Stimulated activated CD4-positive, alpha-beta T cell treated with anti-CD3 and anti-CD28 coated beads, TNF-alpha, amount 100 ng/mL, for 48 hours (primary cell): ENCODE measurements at regions not wholly inside any gene's neighbourhood (a gene's known extent, or its start where the extent isn't known, plus 50 kb on each side); places are given as distances from the start of the nearest gene placed in this dataset.

Experiments
- DNase-seq, 3 donors: peaks; one replicate each; pipeline ENCODE4 v3.0.0-alpha.2; 2020; ENCODE audit warnings: low read depth in 3 of 3

- DNase-seq = no peak
Observed at GRCh38 chr11:122319085-122319484, 203.1 kb upstream of the BLID start.

- no peak for DNase-seq
Observed at GRCh38 chr11:122317305-122317704, 201.3 kb upstream of the BLID start.

GRCh38 chr11:122313581-122313980 lies 197.6 kb upstream of the BLID start:
- DNase-seq = no peak

DNA sequence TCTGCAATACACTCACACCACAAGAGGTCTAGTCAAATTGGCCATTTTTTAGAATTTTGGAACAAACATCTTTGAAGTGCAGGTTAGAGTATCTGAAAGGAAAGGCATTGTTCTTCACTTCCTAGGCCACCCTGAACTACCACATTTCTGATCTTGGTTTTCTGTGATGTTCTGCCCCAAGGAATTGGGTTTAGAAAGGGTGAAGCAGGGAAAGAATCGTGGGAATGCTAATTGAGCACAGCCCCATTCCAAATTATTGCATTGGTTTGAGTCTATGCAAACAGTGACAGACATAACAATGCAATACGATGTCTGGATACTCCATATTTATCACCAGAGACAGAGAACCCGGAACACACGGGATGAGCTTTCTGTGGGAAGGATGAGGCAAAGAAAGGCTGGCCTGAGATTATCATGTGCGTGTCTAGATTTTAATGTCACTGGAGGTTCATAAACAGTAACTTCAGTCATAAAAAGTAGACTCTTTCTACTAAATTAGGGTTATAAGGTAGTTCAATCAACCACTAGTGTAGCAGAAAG lies 195.3 kb upstream of the BLID start:
- no peak for DNase-seq

DNA sequence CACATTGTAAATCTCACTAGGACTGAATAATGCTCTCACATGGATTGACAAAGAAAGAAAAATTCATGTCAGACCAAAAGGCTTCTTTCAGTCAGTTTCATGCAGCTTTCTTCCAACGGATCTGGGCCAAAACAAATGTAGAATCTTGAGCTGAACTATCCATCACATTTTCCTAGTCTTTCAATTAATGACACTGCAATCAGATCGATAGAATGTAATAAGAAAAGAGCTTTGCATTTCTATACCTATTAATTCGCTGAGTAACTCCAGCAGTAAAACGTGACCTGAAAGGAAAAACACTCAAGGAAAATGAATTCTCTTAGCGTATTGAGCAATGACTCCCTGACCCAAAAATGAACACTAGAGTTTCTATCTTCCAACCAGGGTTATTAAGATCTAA lies 194.8 kb upstream of the BLID start:
- no peak for DNase-seq

DNA sequence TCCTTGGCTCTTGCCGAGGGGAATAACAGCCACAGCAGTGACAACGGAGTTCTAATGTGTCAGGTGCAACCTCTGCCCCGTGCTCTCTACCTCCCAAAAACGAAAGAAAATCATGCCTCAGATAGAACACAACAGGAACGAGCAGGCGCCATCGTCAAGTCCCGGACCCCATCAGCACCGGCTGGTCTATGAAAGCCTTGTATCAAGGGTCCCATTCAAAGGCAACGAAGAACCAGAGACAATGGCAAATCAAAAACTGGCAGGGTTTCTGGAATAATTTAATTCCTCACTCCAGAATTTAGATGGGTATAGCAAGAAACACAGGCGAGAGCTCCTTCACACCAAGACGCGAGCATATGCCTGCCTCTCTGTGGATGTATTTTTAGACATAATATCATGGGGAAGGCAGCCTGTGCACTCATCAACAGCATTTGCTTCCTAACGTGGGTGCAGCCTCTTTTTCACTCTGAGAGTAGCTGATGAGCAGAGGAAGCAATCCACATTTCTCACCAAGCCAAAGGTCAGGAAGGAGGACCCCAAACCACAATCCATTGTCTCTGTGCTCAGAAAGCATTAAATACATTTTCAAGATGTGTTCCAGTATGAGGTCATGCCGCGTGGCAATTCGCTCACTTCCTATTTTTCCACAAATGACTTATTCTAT lies 193.4 kb upstream of the BLID start:
- no peak for DNase-seq

DNA sequence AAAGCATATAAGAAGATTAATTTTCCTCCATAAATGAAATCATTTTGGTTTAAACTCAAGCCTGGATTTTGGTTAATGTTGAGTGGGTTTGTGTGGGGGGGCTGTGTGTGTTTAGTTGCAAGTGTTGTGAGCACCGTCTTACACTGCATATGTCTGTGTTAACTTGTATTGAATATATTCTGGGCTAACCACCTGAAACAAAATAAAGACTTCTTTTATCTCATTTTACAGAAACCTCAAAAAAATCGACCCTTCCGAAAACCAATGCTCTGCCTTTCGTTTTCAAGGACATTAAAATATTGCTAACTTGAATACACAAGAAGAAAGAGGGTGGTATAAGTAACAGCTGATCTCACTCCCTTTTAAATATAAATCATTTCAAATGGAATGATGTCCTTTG lies 192.2 kb upstream of the BLID start:
- no peak for DNase-seq

DNA sequence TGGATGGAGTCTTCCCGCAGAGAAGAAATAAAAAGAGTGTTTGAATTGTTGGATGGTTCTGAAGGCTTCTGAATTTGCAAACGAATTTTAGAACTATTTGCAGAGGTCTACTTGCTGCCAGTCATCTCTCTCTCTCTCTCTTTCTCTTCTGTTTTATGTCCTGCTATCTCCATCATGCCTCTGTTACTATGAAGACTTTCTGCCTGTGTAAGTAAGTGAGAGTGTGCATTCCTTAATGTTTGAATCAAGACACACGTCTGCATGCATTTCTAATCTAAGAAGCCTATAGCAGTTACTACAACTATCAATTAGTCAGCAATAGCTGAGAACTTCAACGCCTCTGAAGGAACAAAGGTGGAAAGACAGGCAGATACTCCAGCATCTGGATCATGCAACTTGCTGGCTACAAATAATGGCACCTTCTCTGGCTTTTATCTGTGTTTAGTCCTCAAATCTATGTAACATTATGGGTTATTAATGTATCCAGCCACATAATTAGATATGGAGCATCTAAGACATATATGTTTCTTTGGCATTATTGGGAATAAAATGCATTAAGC lies 191.5 kb upstream of the BLID start:
- no peak for DNase-seq

GRCh38 chr11:122306831-122307391 lies 190.9 kb upstream of the BLID start:
- no peak for DNase-seq

- no peak for DNase-seq
Observed at GRCh38 chr11:122305426-122306320, 189.7 kb upstream of the BLID start.

GRCh38 chr11:122304973-122305372 lies 189.0 kb upstream of the BLID start:
- DNase-seq = no peak

DNA sequence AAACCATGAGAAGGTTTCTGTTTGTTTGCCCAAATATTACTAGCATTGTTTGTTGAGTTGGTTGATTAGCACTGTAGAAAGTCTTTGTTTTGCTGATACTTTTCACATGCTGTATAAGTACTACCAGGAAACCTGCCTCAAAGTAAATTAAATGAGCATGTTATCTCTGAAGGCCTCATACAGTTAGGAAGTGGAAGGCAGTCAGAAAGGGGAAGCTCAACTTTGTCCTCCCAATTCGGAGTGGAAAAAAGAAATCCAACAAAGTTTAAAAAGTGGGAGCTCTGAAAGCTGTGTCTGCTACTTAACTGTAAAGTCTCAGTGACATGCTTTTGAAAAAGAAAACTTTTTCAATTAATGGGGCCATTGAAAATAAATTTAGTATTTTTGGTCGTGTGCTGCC lies 188.3 kb upstream of the BLID start:
- DNase-seq = no peak

DNA sequence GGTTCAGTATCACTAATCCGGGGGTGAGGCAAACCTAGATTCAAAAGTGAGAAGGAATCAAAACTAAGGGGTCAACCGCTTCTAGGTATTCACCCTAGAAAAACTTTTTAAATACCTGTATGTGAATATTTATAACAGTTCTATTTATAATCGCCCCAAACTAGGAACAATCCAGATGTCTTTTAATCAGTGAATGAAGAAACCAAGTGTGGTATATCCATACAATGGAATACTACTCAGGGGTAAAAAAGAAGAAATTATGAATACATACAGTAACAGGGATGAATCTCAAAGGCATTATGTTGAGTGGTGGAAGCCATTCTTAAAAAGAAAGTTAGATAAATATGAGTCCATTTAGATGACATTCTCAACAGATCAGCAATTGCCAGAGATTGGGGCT lies 178.0 kb upstream of the BLID start:
- DNase-seq = no peak

- no peak for DNase-seq
Observed at GRCh38 chr11:122293296-122294023, 177.4 kb upstream of the BLID start.

DNA sequence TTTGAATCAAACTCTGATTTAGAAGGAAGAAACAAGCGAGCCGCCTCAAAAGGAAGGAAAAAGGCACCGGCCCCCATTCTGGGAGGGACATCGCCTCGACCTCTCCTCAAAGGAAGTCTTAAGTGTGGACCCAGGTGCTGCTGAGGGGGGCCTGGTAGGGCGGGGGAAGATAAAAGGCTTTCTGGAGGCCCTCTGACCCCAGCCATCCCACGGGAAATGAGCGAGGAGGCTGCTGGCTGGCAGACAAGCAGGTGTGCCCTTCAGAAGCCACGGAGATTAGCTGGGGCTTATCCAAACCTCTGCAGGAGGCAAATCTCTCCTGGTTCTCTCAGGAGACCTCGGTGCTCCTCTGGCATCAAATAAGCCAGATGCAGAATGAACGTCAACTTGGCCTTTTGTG lies 171.4 kb upstream of the BLID start:
- DNase-seq = no peak

- no peak for DNase-seq
Observed at GRCh38 chr11:122285070-122285988, 169.3 kb upstream of the BLID start.

DNA sequence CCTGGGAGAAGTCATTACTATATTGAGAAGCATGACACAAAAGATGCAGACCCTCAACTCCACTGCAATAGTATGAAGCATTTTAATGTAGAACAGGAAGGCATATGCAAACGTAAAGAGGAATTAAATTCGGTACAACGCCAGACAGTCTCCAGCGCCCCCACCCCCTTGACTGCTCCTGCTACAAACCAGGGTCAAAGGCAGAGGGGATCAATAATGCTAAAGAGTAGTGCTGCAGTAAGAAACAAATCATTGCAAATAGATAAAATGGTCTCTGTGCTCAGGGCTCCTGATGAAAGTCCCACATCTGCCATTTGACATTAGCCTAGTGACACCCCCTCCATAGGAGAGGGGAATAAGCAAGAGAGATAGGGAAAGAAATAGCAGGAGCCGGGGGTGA lies 164.9 kb upstream of the BLID start:
- no peak for DNase-seq

GRCh38 chr11:122279194-122279593 lies 163.2 kb upstream of the BLID start:
- DNase-seq = no peak

- no peak for DNase-seq
Observed at GRCh38 chr11:122277493-122277892, 161.5 kb upstream of the BLID start.

- no peak for DNase-seq
Observed at GRCh38 chr11:122276221-122276620, 160.2 kb upstream of the BLID start.

DNA sequence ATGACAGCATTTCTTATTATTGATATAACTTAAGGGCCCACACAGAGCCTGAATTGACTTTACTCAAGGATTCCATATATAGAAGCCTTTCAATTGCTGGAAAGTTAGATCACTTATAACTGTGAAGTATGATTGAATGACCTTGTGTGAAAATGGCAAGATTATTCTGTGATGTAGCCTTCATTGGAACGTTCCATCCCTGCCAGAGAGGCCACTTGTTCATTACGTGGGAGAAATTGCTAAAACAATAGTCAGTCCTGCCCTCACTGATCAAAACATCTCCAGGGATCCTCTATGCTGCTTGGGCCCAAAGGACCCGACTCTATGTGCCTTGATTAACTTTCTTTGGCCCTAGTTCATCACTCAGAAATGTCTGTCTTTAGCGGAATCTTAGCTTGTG lies 159.5 kb upstream of the BLID start:
- no peak for DNase-seq
